HG02623 (cell line): ENCODE measurements at regions not wholly inside any gene's neighbourhood (a gene's known extent, or its start where the extent isn't known, plus 50 kb on each side); places are given as distances from the start of the nearest gene placed in this dataset.

Source experiments
- ATAC-seq: cut with Tn5 transposase; IDR thresholded peaks from one replicate; pipeline ENCODE4 v1.9.1; 2021; ENCODE audit warnings: moderate library complexity; ENCODE audit not compliant: unreplicated experiment

GRCh38 chr4:138301536-138301935 is 59.4 kb upstream of the SLC7A11 start:
- ATAC-seq = no peak

- no peak for ATAC-seq
These were observed 58.5 kb upstream of the SLC7A11 start for GRCh38 chr4:138300616-138301015.

DNA sequence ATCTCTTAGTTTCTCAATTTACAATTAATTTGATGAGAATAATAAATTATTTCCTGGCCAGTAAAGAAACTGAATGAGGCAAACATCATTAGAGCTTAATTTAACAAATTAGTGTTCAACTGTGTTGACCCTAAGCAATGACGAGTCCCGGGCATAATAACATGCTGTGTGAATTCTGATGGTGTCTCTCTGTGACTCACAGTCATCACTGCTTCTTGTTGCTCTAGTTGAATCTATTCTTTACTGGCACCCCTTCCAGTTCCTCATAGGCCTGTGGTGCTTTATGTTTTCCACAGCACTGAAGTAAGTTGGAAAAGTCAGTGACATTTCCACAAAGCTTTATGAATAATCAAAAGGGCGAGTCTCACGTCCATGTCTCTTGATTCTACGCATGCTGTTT is 57.7 kb upstream of the SLC7A11 start:
- ATAC-seq = no peak

DNA sequence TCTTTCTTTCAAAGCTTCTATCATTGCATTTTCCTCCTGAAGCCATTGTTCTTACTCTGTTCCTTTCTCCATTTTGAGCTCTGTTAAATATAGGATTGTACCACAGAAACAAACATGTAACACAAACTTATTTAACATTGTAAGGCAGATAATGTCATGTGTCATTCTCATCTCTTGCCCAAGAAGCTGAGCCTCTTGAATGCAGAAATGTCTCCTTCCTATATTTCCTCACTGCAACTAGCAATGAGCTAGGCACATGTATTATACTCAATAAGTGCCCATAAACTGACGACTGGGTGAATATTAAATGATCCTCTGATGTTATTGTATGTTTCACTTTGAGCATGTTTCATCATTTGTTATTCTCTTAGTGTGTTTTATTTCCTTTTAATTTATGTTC is 56.7 kb upstream of the SLC7A11 start:
- no peak for ATAC-seq

- no peak for ATAC-seq
These were observed 56.3 kb upstream of the SLC7A11 start for GRCh38 chr4:138298431-138298830.

DNA sequence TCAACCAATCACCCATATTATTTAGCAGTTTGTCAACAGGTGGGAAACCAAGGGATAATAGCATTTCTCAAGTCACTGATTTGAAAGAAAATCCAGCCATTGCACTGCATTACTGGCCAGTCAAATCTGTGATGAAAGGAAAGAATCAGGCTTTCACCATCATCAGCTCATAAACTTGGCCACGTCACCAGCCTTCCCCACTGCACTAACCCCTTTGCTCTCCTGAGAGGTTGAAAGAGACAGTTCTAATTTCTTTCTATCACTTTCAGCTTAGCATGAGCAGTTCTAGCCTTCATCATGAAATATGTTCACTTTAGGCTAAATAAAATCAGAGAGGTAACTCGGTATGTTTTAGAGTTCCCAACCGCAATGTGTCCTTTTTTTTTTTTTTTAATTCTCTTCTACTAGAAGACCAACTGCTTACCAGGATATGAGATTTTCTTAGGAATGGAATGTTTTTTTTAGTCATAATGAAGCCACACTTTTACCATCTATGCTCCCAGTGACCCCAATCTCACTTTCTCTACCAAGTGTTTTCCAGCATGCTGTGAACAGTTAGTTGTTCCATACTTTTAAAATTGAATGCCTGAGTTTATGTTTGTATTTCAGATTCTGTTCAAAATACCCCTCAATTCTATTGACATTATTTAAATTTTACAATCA is 55.7 kb upstream of the SLC7A11 start:
- ATAC-seq = peak; percentile 92

DNA sequence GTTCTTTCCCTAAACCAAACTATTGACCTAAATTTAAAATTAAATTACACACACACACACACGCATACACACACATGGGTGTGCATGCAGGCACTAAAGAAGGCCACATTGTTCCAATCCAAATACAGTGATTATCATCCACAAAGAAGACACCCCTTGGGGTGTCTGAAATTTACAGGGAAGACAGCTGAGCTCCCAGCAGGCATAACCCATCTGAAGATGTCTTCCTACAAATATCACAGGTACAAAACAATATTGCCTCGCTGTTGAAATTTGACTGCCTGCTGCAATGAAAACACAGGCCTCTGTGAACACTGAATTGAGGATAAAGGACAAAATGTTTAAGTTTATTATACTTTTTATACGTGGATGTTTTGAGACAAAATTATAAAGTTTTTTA is 50.2 kb upstream of the SLC7A11 start:
- ATAC-seq = no peak
